ENCODE measurements at regions not wholly inside any gene's neighbourhood (a gene's known extent, or its start where the extent isn't known, plus 50 kb on each side); places are given as distances from the start of the nearest gene placed in this dataset.

GRCh38 chr2:19226871-19227270 lies 131.6 kb downstream of the OSR1 start:
- no peak overlapping the region for H3K27ac ChIP-seq

GRCh38 chr2:19226386-19226785 lies 132.0 kb downstream of the OSR1 start:
- Histone ChIP-seq H3K27ac (no peak overlapping the region), H3K36me3 (no peaks in the 10 kb centered on the region), H3K27me3 (no peaks in the 10 kb centered on the region), H3K4me3 (no peak overlapping the region), H3K9me3 (no peaks in the 10 kb centered on the region), H3K4me1 (peaks cover 0 to 13% (median 0%) of the 10 kb centered on the region in 4 donors)
- intact Hi-C loops (cut with DNase I; ENCODE audit: low total_unique reads) = no loop called here
- no peak for TF ChIP-seq CTCF (IDR thresholded peaks at IDR 0.05)
- DNase-seq = no peak

More at GRCh38 chr2:19226871-19227270, 131.6 kb downstream of the OSR1 start:
- intact Hi-C loops (cut with DNase I; ENCODE audit: low total_unique reads) = no loop called here
- peaks cover 0 to 8% (median 0%) of the 10 kb centered on the region in 4 donors for H3K4me1 ChIP-seq
- no peaks in the 10 kb centered on the region for H3K27me3 ChIP-seq
- no peaks in the 10 kb centered on the region for H3K36me3 ChIP-seq
- DNase-seq = no peak
- H3K4me3 ChIP-seq = no peak overlapping the region
- no peaks in the 10 kb centered on the region for H3K9me3 ChIP-seq
- no peak for TF ChIP-seq CTCF (IDR thresholded peaks at IDR 0.05)

DNA sequence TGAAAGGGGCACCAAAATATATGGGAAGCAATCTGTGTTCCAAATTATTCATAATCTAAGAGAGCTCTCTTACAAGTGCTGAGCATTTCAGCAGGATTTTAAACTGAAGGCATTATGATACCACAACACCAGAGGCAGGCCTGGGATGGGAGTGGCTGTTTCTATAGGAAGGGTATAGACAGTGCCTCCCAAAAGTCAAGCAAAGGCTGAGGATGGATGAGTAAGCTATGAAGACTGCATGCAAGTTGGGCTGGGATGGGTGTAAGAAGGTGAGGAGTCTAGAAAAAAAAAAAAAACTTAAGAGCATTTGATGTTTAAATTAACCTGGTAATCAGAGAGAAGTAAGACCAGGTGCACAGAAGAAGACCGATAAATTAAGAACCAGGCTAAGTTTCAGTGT lies 132.5 kb downstream of the OSR1 start:
- Histone ChIP-seq H3K36me3 (no peaks in the 10 kb centered on the region), H3K27ac (no peak overlapping the region), H3K4me3 (no peak overlapping the region), H3K4me1 (peaks cover 0 to 17% (median 0%) of the 10 kb centered on the region in 4 donors), H3K9me3 (no peaks in the 10 kb centered on the region), H3K27me3 (no peaks in the 10 kb centered on the region)
- no peak for DNase-seq
- no peak for TF ChIP-seq CTCF (IDR thresholded peaks at IDR 0.05)
- intact Hi-C loops (cut with DNase I; ENCODE audit: low total_unique reads) = no loop called here

DNA sequence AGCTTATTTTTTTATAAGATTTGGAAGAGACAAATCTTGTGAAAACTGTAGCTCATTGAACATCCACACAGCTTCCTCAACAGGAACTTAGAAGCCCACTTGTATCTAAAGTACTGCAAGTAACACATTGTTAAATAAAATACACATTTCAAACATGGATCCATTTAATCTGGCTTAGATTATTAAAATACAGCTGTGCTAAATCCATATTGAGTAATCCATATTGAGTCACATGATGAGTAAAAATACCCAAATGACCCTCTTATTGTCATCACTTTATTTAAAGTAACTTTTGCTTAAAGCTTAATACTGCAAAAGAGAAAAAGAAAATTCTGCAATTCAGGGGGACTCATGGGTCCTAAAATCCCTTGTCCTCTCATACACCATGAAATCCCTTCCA lies 133.3 kb downstream of the OSR1 start:
- TF ChIP-seq CTCF (IDR thresholded peaks at IDR 0.05) = no peak

GRCh38 chr2:19224486-19224885 lies 133.9 kb downstream of the OSR1 start:
- no peaks in the 10 kb centered on the region for H3K27me3 ChIP-seq
- intact Hi-C loops (cut with DNase I; ENCODE audit: low total_unique reads) = no loop called here
- no peak for DNase-seq
- peaks cover 0 to 32% (median 0%) of the 10 kb centered on the region in 4 donors for H3K4me1 ChIP-seq
- H3K4me3 ChIP-seq = no peak overlapping the region
- H3K9me3 ChIP-seq = no peaks in the 10 kb centered on the region
- H3K36me3 ChIP-seq = no peaks in the 10 kb centered on the region
- H3K27ac ChIP-seq = no peak overlapping the region
- no peak for TF ChIP-seq CTCF (IDR thresholded peaks at IDR 0.05)

More for the DNA sequence above, 133.3 kb downstream of the OSR1 start:
- no peak overlapping the region for H3K4me3 ChIP-seq
- H3K4me1 ChIP-seq = peaks cover 0 to 25% (median 0%) of the 10 kb centered on the region in 4 donors
- no peaks in the 10 kb centered on the region for H3K9me3 ChIP-seq
- intact Hi-C loops (cut with DNase I; ENCODE audit: low total_unique reads) = no loop called here
- H3K27me3 ChIP-seq = no peaks in the 10 kb centered on the region
- no peaks in the 10 kb centered on the region for H3K36me3 ChIP-seq
- no peak overlapping the region for H3K27ac ChIP-seq
- DNase-seq = no peak

DNA sequence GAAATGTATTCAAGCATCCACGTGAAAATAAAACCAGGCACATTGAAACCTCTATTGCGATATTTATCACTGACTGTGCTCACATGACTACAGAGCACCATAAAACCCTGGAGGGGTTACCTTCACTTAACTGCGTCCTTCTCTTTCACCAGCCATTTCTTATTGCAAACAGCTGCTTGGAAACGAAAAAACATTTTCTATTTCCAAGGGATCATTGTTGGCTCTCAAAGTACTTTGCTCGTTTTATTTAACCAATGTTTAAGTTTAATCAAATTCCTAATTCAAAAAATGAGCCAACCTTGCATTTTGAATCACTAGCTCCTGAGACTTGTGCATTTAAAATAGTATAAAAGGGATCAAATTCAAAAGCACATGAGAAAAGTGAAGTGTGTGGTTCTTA lies 134.4 kb downstream of the OSR1 start:
- no peaks in the 10 kb centered on the region for H3K36me3 ChIP-seq
- H3K4me3 ChIP-seq = no peak overlapping the region
- no peaks in the 10 kb centered on the region for H3K27me3 ChIP-seq
- no peaks in the 10 kb centered on the region for H3K9me3 ChIP-seq
- H3K4me1 ChIP-seq = peaks cover 0 to 35% (median 0%) of the 10 kb centered on the region in 4 donors
- intact Hi-C loops (cut with DNase I; ENCODE audit: low total_unique reads) = no loop called here
- H3K27ac ChIP-seq = no peak overlapping the region
- DNase-seq = no peak
- no peak for TF ChIP-seq CTCF (IDR thresholded peaks at IDR 0.05)
